DND-41 (cell line): ENCODE measurements at regions not wholly inside any gene's neighbourhood (a gene's known extent, or its start where the extent isn't known, plus 50 kb on each side); places are given as distances from the start of the nearest gene placed in this dataset.

ENCODE experiments used
- ATAC-seq: fragments of 200-7000 bp; cut with Tn5 transposase; 3 replicates; pipeline ENCODE4 v1.9.1; 2021; ENCODE audit warnings: low read depth; ENCODE audit not compliant: insufficient read depth
- DNase-seq: peaks from one replicate; pipeline ENCODE4 v3.0.0-alpha.2; 2020
- H2AFZ ChIP-seq: 2 replicates; pipeline ENCODE4 v1.6.0; 2012; ENCODE audit warnings: low read depth, low read length
- H3K27ac ChIP-seq: 2 replicates; pipeline ENCODE4 v1.5.1; 2012; ENCODE audit warnings: low read length, inconsistent platforms
- H3K27me3 ChIP-seq: fragments of 200-600 bp; sonication (generic); 2 replicates; pipeline ENCODE4 v1.6.0; 2012; ENCODE audit warnings: low read length, mild to moderate bottlenecking, inconsistent platforms; ENCODE audit not compliant: insufficient read depth, poor library complexity
- H3K36me3 ChIP-seq: 2 replicates; pipeline ENCODE4 v1.5.1; 2012; ENCODE audit warnings: low read length, inconsistent platforms; ENCODE audit not compliant: insufficient read depth
- H3K4me1 ChIP-seq: 2 replicates; pipeline ENCODE4 v1.5.1; 2012; ENCODE audit warnings: mild to moderate bottlenecking, low read length; ENCODE audit not compliant: insufficient read depth
- H3K4me2 ChIP-seq: 2 replicates; pipeline ENCODE4 v1.6.0; 2012; ENCODE audit warnings: mild to moderate bottlenecking, moderate library complexity, low read length, inconsistent platforms; ENCODE audit not compliant: insufficient read depth
- H3K4me3 ChIP-seq, 2 experiments: fragments of 200-600 bp in 1 of 2; shearing (Covaris generic) in 1 of 2; 2 replicates each; pipeline ENCODE4 v1.5.1; 2012 to 2016; ENCODE audit warnings: inconsistent platforms in 2 of 2, low read length in 2 of 2, mild to moderate bottlenecking in 2 of 2, low read depth in 1 of 2, moderate library complexity in 1 of 2
- H3K79me2 ChIP-seq: 2 replicates; pipeline ENCODE4 v1.6.0; 2012; ENCODE audit warnings: low read length, inconsistent platforms; ENCODE audit not compliant: insufficient read depth
- H3K9ac ChIP-seq: 2 replicates; pipeline ENCODE4 v1.6.0; 2012; ENCODE audit warnings: low read depth, mild to moderate bottlenecking, inconsistent platforms, low read length, moderate library complexity
- H3K9me3 ChIP-seq: 2 replicates; pipeline ENCODE4 v1.5.1; 2012; ENCODE audit warnings: low read length, moderate library complexity, mild to moderate bottlenecking, inconsistent platforms; ENCODE audit not compliant: insufficient read depth, severe bottlenecking
- H4K20me1 ChIP-seq: 2 replicates; pipeline ENCODE4 v1.6.0; 2012; ENCODE audit warnings: low read length; ENCODE audit not compliant: insufficient read depth
- CTCF ChIP-seq: IDR thresholded peaks from 2 replicates; pipeline ENCODE4 v1.5.1; 2012; ENCODE audit warnings: borderline replicate concordance, low read length, moderate library complexity, mild to moderate bottlenecking; ENCODE audit not compliant: poor library complexity, severe bottlenecking; ENCODE audit errors: extremely low read depth
- EZH2 ChIP-seq: IDR thresholded peaks from 3 replicates; pipeline ENCODE4 v1.6.1; 2012; ENCODE audit warnings: borderline replicate concordance, low read depth, mild to moderate bottlenecking, moderate library complexity, low read length, inconsistent platforms; ENCODE audit not compliant: severe bottlenecking

- Histone ChIP-seq H3K4me1 (no peaks in the 10 kb centered on the region), H3K27me3 (no peaks in the 10 kb centered on the region), H2AFZ (no peak overlapping the region), H3K27ac (no peak overlapping the region), H3K36me3 (no peaks in the 10 kb centered on the region), H3K9me3 (no peaks in the 10 kb centered on the region), H3K4me2 (no peak overlapping the region), H3K4me3 (no peak overlapping the region), H3K9ac (no peak overlapping the region), H3K79me2 (no peaks in the 10 kb centered on the region), H4K20me1 (no peaks in the 10 kb centered on the region)
- no peak for ATAC-seq
- no peak for DNase-seq
- TF ChIP-seq CTCF (no peak), EZH2 (no peak)
Observed at GRCh38 chr20:23284009-23284408, 66.6 kb upstream of the NXT1 start.

GRCh38 chr20:23283096-23283850 is 67.3 kb upstream of the NXT1 start:
- H3K36me3 ChIP-seq = no peaks in the 10 kb centered on the region
- no peaks in the 10 kb centered on the region for H3K4me1 ChIP-seq
- H3K9ac ChIP-seq = no peak overlapping the region
- ATAC-seq (peak; percentile 40; the same call in 2 of the 3 replicates), DNase-seq (no peak)
- H4K20me1 ChIP-seq = no peaks in the 10 kb centered on the region
- no peak overlapping the region for H3K27ac ChIP-seq
- no peak overlapping the region for H2AFZ ChIP-seq
- H3K27me3 ChIP-seq = no peaks in the 10 kb centered on the region
- no peaks in the 10 kb centered on the region for H3K9me3 ChIP-seq
- H3K4me3 ChIP-seq = no peak overlapping the region
- no peaks in the 10 kb centered on the region for H3K79me2 ChIP-seq
- TF ChIP-seq CTCF (no peak), EZH2 (no peak)
- no peak overlapping the region for H3K4me2 ChIP-seq

- Histone ChIP-seq H3K4me3 (no peak overlapping the region), H3K36me3 (no peaks in the 10 kb centered on the region), H3K9me3 (no peaks in the 10 kb centered on the region), H4K20me1 (no peaks in the 10 kb centered on the region), H3K4me1 (no peaks in the 10 kb centered on the region), H3K27ac (no peak overlapping the region), H3K9ac (no peak overlapping the region), H2AFZ (no peak overlapping the region), H3K79me2 (no peaks in the 10 kb centered on the region), H3K4me2 (no peak overlapping the region), H3K27me3 (no peaks in the 10 kb centered on the region)
- no peak for TF ChIP-seq CTCF
- no peak for TF ChIP-seq EZH2
- DNase-seq (no peak), ATAC-seq (peak; percentile 17; the same call in 1 of the 3 replicates)
Observed at GRCh38 chr20:23282546-23282945, 68.0 kb upstream of the NXT1 start.
